Limb (tissue), 2 donors: ENCODE measurements at regions not wholly inside any gene's neighbourhood (a gene's known extent, or its start where the extent isn't known, plus 50 kb on each side); places are given as distances from the start of the nearest gene placed in this dataset.
"Not testable (repeated sequence)": the region's sequence is repeated elsewhere in the genome, so short reads cannot be mapped to it uniquely, and the experiment has no call there.

Source experiments
- DNase-seq, 2 donors: peaks; one replicate each; pipeline ENCODE4 v3.0.0-alpha.2; 2016; ENCODE audit errors: extremely low spot score in 2 of 2

- no peak for DNase-seq
Measured at GRCh38 chr12:42871816-42872215, 282.3 kb upstream of the PRICKLE1 start.

DNA sequence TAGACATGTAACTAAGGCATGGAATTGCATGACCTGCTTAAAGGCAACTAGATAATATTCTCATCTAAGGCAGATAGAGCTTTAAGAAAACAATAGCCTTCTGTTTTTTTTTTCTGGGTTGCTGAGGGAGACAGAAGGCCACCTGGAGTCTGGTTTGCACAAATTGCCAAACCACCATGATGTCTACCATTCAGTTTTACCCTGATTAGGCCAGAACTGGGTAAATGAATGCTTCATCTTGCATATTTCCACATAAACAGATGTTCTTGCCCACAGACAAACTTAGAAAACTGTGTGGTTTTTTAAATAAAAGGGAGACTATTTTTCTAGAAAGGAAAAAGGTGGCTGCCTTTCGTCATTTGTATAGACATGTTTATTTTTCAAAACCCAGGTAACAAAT, 278.7 kb upstream of the PRICKLE1 start:
- no peak for DNase-seq

DNA sequence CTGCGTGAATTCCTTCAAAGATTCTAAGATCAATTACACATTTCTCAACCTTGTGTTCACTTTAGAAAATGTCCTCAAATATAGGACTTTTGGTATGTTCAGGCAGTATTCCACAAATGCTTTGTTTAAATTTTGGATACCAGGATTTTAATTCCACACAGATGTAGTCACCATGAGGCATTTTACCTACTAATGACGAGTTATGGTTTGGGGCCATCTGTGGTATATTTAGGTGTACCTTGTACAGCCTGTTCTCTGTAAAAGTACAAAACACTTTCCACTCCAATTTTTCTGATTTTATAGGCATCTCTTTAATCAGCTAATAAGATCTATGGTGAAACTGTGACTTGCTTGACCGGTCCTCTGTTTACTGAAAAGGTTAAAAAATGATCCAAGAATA, 275.7 kb upstream of the PRICKLE1 start:
- no peak for DNase-seq

DNA sequence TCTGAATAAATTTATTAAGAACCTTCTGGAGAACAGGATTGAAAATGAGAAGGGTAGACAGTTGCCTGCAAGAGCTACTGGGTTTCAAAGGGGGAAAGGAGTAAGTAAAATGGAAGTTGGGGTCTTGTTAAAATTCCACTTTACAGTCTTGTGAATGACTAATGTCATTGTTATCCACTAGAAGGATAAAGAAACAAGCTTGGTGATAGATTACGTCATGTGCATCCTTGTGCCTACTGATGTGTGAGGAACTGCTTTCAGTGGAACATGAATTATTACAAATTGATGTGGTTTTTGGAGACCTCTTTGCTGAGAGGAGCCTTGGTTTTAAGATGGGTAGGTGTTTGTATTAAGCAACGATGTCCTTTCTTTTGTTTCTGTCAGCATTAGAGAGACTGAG, 272.5 kb upstream of the PRICKLE1 start:
- no peak for DNase-seq

- DNase-seq: not testable (repeated sequence)
Measured at GRCh38 chr12:42860331-42860730, 270.8 kb upstream of the PRICKLE1 start.

DNA sequence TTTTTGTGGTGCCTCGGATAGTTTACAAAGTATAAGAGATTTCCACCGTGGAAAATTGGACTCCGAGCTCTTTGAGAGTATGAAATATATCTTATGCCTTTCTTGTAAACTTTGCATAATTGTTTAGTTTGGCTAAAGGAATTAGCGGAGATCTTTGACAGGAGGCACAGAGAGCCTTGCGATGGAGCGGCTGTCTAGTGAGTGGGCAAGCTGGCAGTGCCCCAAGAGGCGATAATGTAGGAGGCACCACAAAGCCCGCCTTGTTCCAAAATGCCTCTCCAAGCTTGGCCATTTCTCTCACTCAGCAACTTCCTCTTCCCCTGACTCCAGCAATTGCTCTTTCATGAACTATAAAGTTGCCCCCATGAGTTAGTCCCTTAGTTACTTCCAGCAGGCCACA, 270.1 kb upstream of the PRICKLE1 start:
- DNase-seq: peak; percentile 34 to 54

DNA sequence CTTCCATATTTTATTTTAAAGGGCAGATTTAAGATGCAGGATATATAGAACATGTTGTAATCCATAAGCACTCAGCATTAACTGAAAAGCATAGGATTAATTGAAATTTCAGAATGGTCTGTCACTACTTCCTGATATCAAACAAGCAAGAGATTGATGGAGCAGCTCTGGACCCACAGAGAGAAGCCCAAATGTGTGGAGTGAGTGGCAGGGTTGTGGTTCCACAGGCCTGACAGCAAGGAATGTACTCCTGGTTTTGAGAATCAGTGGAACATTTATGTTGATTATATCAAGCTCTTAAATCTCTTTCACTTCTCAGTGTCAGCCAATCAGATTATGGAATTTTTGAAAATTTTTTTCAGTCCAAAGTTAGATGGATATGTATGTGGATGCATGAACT, 267.6 kb upstream of the PRICKLE1 start:
- no peak for DNase-seq

DNA sequence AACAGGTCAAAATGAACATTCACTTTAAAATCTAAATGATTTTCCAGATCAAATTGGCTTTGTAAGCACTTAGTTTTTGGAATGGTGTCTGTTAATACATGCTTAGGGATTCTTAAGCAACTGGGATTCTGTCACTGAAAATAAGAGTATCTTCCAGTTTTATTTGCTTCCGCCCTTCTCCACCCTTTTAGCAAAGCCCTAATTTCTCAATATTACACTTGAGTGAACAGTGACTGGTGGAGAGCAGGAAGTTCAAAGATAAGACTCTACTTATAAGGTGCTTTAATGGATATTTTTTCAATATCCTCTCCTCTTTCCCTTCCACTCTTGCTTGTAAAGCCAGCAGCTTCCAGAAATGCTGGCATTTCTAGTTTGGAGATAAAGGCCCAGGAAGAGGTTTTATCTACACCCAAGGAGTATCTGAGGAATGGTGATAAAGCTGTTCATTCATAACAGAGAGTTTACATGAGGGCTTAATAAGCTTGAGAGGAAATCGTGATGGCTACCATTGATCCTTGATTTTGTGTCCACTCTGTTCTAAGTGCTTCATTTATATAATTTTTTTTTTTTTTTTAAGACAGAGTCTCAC, 265.9 kb upstream of the PRICKLE1 start:
- no peak for DNase-seq

GRCh38 chr12:42854826-42855225, 265.3 kb upstream of the PRICKLE1 start:
- no peak for DNase-seq

DNA sequence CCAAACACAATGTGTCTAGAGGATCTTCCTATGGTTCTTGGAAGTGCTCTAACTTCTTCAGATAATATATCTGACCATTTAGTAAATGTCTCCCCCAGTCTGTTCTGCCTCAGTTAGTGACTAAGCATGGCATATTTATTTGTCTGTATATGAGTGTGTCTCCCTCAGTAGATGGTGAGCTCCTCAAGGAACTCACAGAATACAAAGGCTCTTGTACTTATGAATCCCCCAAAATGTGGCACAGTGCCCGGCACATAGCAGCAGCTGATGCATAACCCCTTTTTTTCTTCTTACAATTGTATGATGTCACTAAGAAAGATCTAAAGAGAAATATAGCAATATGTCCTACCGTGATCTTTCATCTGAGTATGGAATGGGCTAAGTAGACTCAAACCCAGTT, 264.7 kb upstream of the PRICKLE1 start:
- peak in 1 of 2 donors; percentile 27 for DNase-seq

DNA sequence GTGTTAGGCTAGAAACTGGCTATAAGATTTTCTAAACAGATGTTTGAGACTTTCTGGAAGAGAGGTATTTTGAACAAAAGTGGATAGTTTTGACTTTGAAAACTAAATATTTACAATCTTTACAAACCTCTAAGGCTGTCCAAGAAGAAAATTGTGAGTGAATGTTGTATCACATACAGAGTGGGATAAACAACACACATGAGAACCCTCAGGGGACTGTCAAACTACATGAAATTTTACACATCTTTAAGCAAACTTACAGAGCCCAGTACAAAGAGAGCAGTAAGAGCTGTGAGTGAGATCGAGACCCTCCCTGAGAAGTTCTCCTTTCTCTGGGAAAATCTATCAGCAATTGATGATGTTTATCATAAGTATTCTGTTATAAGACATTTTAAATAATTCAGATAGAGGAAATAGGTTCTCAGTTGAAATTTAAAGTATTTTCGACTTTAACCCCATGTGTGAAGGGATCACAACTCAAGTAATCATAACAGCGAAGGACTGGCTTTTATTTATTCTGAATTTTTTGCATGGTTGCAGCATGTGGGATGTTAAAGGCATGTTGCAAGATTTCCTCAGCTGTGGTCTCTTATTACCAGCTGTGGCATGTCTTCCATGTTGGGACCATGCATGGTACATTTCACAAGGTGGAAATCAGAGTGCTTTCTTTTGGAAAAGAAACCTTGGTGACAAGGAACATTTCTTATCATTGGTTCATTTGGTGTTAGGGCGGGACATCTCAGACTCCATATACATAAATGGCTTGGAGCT, 264.0 kb upstream of the PRICKLE1 start:
- DNase-seq: no peak

- no peak for DNase-seq
Measured at GRCh38 chr12:42846782-42847181, 257.2 kb upstream of the PRICKLE1 start.

- no peak for DNase-seq
Measured at GRCh38 chr12:42834062-42834461, 244.5 kb upstream of the PRICKLE1 start.

- no peak for DNase-seq
Measured at GRCh38 chr12:42828836-42829235, 239.3 kb upstream of the PRICKLE1 start.

DNA sequence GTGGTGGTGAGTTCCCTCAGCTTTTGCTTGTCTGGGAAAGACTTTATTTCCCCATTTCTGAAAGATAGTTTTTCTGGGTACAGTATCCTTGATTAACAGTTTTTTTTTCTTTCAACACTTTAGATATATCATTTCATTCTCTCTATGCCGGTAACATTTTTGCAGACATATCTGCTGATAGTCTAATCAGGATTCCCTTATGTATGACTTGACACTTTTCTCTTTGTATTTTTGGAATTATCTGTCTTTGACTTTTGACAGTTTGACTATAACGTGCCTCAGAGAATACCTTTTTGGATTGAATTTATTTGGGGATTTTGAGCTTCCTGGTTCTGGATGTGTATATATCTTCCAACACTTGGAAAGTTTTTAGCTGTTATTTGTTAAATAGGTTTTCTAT, 234.8 kb upstream of the PRICKLE1 start:
- no peak for DNase-seq

- DNase-seq: no peak
Measured at GRCh38 chr12:42823679-42824078, 234.1 kb upstream of the PRICKLE1 start.

GRCh38 chr12:42819846-42820245, 230.3 kb upstream of the PRICKLE1 start:
- no peak for DNase-seq

DNA sequence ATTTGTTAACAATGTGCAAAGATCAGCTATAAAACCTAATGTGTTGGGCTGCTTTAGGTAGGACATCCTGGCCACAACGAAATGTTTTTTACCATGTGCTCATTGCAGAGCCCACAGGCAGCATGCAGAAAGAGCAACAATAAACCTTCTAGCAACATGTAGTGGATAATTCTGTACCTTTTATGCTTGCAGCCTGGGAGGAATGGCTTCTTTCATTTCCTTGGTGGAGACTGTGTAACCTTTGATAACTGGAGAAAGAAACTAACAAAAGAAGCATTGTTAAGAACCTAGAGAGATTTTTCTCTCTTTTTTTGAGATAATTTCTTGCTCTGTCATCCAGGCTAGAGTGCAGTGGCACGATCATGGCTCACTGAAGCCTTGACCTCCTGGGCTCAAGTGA, 225.5 kb upstream of the PRICKLE1 start:
- no peak for DNase-seq

DNA sequence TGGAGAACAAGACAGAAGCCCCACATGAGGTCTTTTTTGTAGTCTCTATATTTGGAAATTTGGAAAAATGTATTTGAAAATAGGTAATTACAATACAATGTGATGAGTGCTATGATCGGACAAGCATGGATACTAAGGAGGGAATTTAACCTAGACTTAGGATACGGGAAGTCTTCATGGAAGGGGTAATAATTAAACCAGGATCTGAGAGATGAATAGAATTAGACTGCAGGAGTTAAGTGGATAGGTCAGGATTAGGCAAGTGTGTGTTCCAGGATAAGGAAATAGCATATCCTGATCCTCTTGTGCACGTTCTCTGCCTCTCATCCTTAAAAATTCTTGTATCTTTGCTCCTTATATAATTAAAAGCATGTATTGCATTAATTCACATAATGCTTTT, 223.3 kb upstream of the PRICKLE1 start:
- DNase-seq: no peak

DNA sequence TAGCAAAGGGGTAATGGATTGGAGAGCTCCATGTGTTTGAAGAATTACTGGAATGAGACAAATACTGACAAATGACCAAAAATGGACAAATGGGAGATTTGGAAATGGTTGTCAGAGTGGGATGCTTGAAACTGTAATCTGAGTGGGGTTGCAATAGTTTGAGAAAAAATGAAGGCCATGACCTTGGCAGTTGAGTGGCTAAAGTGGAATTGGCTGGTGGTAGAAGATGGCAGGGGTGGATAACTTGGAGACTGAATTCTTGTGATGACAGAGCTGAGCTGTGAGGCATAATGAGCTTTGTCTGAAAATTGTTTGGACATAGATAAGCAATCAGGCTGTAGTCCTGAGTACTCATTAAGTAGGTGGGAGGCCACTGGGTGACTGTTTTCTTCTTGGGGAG, 222.5 kb upstream of the PRICKLE1 start:
- no peak for DNase-seq

- DNase-seq: no peak
Measured at GRCh38 chr12:42810006-42810405, 220.5 kb upstream of the PRICKLE1 start.

GRCh38 chr12:42809226-42809625, 219.7 kb upstream of the PRICKLE1 start:
- DNase-seq: no peak

DNA sequence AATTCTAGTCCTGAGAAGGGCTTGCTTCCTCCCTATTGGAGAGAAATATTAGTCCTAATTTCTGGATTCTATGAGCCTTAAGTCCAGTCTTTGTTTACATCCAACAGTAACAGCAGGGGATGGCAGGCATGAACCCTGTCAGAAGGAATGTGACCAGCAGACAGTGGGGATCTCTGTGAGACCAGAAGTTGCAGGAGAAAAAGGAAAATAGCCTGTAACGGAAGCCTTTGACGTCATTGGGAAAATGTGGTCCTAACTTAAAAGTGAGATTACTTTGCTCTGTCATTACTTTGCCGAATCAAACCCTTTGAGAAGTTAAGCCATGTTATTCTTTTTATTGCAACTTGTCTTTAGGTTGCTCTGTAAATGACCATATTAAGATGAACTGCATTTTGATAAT, 218.2 kb upstream of the PRICKLE1 start:
- no peak for DNase-seq
